ENCODE measurements at regions not wholly inside any gene's neighbourhood (a gene's known extent, or its start where the extent isn't known, plus 50 kb on each side); places are given as distances from the start of the nearest gene placed in this dataset.

- no peaks in the 10 kb centered on the region for H3K9me3 ChIP-seq
- H3K36me3 ChIP-seq: no peaks in the 10 kb centered on the region
- no peaks in the 10 kb centered on the region for H3K4me1 ChIP-seq
- H3K27ac ChIP-seq: no peak overlapping the region
- TF ChIP-seq POLR2A (IDR thresholded peaks at IDR 0.05): no peak
- no peak for TF ChIP-seq EP300 (IDR thresholded peaks at IDR 0.05)
- no peak for TF ChIP-seq CTCF (IDR thresholded peaks at IDR 0.05)
- no peak for DNase-seq (ENCODE audit: low spot score in 2 of 2)
- no peak overlapping the region for H3K4me3 ChIP-seq
- no peaks in the 10 kb centered on the region for H3K27me3 ChIP-seq
- WGBS, 2 donors: 59 to 86% methylated on average over 1 of the region's 1 CpG
These were observed 360.6 kb upstream of the HNRNPA3 start for GRCh38 chr2:176851889-176852483.

GRCh38 chr2:176852667-176853066, 359.9 kb upstream of the HNRNPA3 start:
- no peaks in the 10 kb centered on the region for H3K27me3 ChIP-seq
- no peaks in the 10 kb centered on the region for H3K9me3 ChIP-seq
- no peak overlapping the region for H3K4me3 ChIP-seq
- H3K4me1 ChIP-seq: no peaks in the 10 kb centered on the region
- H3K36me3 ChIP-seq: no peaks in the 10 kb centered on the region
- TF ChIP-seq CTCF (IDR thresholded peaks at IDR 0.05): no peak
- no peak for TF ChIP-seq POLR2A (IDR thresholded peaks at IDR 0.05)
- no peak for TF ChIP-seq EP300 (IDR thresholded peaks at IDR 0.05)
- WGBS, 2 donors: 47 to 50% methylated on average over 3 of the region's 3 CpGs
- no peak for DNase-seq (ENCODE audit: low spot score in 2 of 2)
- H3K27ac ChIP-seq: no peak overlapping the region

- WGBS, 2 donors: 34% methylated on average over 1 of the region's 1 CpG
- no peaks in the 10 kb centered on the region for H3K9me3 ChIP-seq
- H3K27ac ChIP-seq: no peak overlapping the region
- TF ChIP-seq EP300 (IDR thresholded peaks at IDR 0.05): no peak
- no peak for TF ChIP-seq POLR2A (IDR thresholded peaks at IDR 0.05)
- no peak for TF ChIP-seq CTCF (IDR thresholded peaks at IDR 0.05)
- H3K4me3 ChIP-seq: no peak overlapping the region
- H3K36me3 ChIP-seq: no peaks in the 10 kb centered on the region
- H3K27me3 ChIP-seq: no peaks in the 10 kb centered on the region
- DNase-seq (ENCODE audit: low spot score in 2 of 2): no peak
- no peaks in the 10 kb centered on the region for H3K4me1 ChIP-seq
These were observed 358.5 kb upstream of the HNRNPA3 start for GRCh38 chr2:176854062-176854461.

GRCh38 chr2:176854878-176855277, 357.7 kb upstream of the HNRNPA3 start:
- Histone ChIP-seq H3K4me1 (no peaks in the 10 kb centered on the region), H3K27ac (no peak overlapping the region), H3K4me3 (no peak overlapping the region), H3K9me3 (no peaks in the 10 kb centered on the region), H3K36me3 (no peaks in the 10 kb centered on the region), H3K27me3 (no peaks in the 10 kb centered on the region)
- TF ChIP-seq EP300 (IDR thresholded peaks at IDR 0.05) (no peak), CTCF (IDR thresholded peaks at IDR 0.05) (no peak), POLR2A (IDR thresholded peaks at IDR 0.05) (no peak)
- WGBS, 2 donors: 81 to 83% methylated on average over 3 of the region's 3 CpGs
- no peak for DNase-seq (ENCODE audit: low spot score in 2 of 2)

GRCh38 chr2:176856683-176857082, 355.9 kb upstream of the HNRNPA3 start:
- Histone ChIP-seq H3K27ac (no peak overlapping the region), H3K27me3 (no peaks in the 10 kb centered on the region), H3K9me3 (no peaks in the 10 kb centered on the region), H3K4me1 (no peaks in the 10 kb centered on the region), H3K36me3 (no peaks in the 10 kb centered on the region), H3K4me3 (no peak overlapping the region)
- no peak for TF ChIP-seq POLR2A (IDR thresholded peaks at IDR 0.05)
- TF ChIP-seq EP300 (IDR thresholded peaks at IDR 0.05): no peak
- no peak for TF ChIP-seq CTCF (IDR thresholded peaks at IDR 0.05)
- DNase-seq (ENCODE audit: low spot score in 2 of 2): no peak
- WGBS, 2 donors: 52 to 55% methylated on average over 1 of the region's 1 CpG
